Panc1 (cell line): ENCODE measurements at regions not wholly inside any gene's neighbourhood (a gene's known extent, or its start where the extent isn't known, plus 50 kb on each side); places are given as distances from the start of the nearest gene placed in this dataset.

Experiments
- ATAC-seq: fragments of 200-7000 bp; cut with Tn5 transposase; 2 replicates; pipeline ENCODE4 v1.9.1; 2020; ENCODE audit warnings: mild to moderate bottlenecking, moderate library complexity
- BruUV-seq: library from RNA; stranded (reverse); fragments of 400-500 nt; replicated peaks from 2 replicates; lab custom pipeline; 2021; lab: Mats Ljungman, UMichigan
- CTCF ChIA-PET: fragments of 300-600 bp; sonication (Branson Sonifier 250); formaldehyde crosslinking; loops from one replicate; lab custom pipeline; 2022; ENCODE audit warnings: antibody characterized with exemption; lab: Charles Lee
- POLR2A ChIA-PET: fragments of 300-600 bp; sonication (Branson Sonifier 250); formaldehyde crosslinking; loops from one replicate; lab custom pipeline; 2022; ENCODE audit warnings: antibody characterized with exemption; lab: Charles Lee
- DNase-seq: peaks from one replicate; pipeline ENCODE4 v3.0.0-alpha.2; 2010; ENCODE audit warnings: low read depth, low spot score
- H3K27ac ChIP-seq: 2 replicates; pipeline ENCODE4 v1.5.1; 2011; ENCODE audit warnings: mild to moderate bottlenecking, low read length, inconsistent platforms
- H3K27me3 ChIP-seq: fragments of 200-500 bp; sonication (Bioruptor generic); 2 replicates; pipeline ENCODE4 v1.6.0; 2014; ENCODE audit warnings: low read length, inconsistent platforms; ENCODE audit not compliant: control insufficient read depth, insufficient read depth
- H3K36me3 ChIP-seq: fragments of 200-500 bp; sonication (Bioruptor generic); 2 replicates; pipeline ENCODE4 v1.5.1; 2014; ENCODE audit warnings: inconsistent platforms, mild to moderate bottlenecking, low read length, moderate library complexity; ENCODE audit not compliant: control insufficient read depth, insufficient read depth
- H3K4me1 ChIP-seq: 2 replicates; pipeline ENCODE4 v1.5.1; 2011; ENCODE audit warnings: inconsistent platforms, mild to moderate bottlenecking, low read length, moderate library complexity; ENCODE audit not compliant: control insufficient read depth, insufficient read depth
- H3K4me3 ChIP-seq, 2 experiments: 2 replicates each; pipeline ENCODE4 v1.5.1; 2011 to 2012; ENCODE audit warnings: low read depth in 2 of 2, low read length in 2 of 2, mild to moderate bottlenecking in 2 of 2, inconsistent platforms in 1 of 2, moderate library complexity in 1 of 2
- H3K9me3 ChIP-seq: fragments of 200-500 bp; sonication (Bioruptor generic); 2 replicates; pipeline ENCODE4 v1.5.1; 2014; ENCODE audit warnings: low read depth, mild to moderate bottlenecking, inconsistent platforms, low read length, moderate library complexity; ENCODE audit not compliant: control insufficient read depth, insufficient read depth
- CTCF ChIP-seq: fragments of 450-650 bp; IDR thresholded peaks from 2 replicates; pipeline ENCODE4 v1.5.1; 2017; ENCODE audit warnings: mild to moderate bottlenecking
- POLR2AphosphoS5 ChIP-seq: IDR thresholded peaks from 2 replicates; pipeline ENCODE4 v1.6.1; 2012; ENCODE audit warnings: mild to moderate bottlenecking, low read depth, low read length, moderate library complexity
- REST ChIP-seq, 2 experiments: IDR thresholded peaks; 2 replicates each; pipeline ENCODE4 v1.6.1; 2011 to 2012; ENCODE audit warnings: low read depth in 2 of 2, control low read depth in 1 of 2, low read length in 1 of 2, mild to moderate bottlenecking in 1 of 2, moderate library complexity in 1 of 2; ENCODE audit not compliant: insufficient read depth in 1 of 2
- SIN3A ChIP-seq: IDR thresholded peaks from 2 replicates; pipeline ENCODE4 v1.6.1; 2012; ENCODE audit warnings: low read depth, mild to moderate bottlenecking, low read length, moderate library complexity, borderline replicate concordance; ENCODE audit not compliant: insufficient read depth
- TCF7L2 ChIP-seq: IDR thresholded peaks from 2 replicates; pipeline ENCODE4 v1.6.1; 2011; ENCODE audit warnings: mild to moderate bottlenecking, low read depth, low read length, inconsistent platforms
- in situ Hi-C: cut with HindIII; loops from 2 replicates; pipeline ENCODE4 v1.10.0; 2016; ENCODE audit warnings: low sequenced_read_pairs, low pct_unique_long_range_greater_than_20kb
- intact Hi-C: fragments of 100-400 bp; cut with micrococcal nuclease; formaldehyde crosslinking; loops from one replicate; pipeline ENCODE4 v1.10.0; 2022; ENCODE audit not compliant: unreplicated experiment

- H3K27ac ChIP-seq, result no peak overlapping the region
- in situ Hi-C loops (no loop called here), intact Hi-C loops (no loop called here)
- no TSS peak for BruUV-seq
- H3K4me1 ChIP-seq, result no peaks in the 10 kb centered on the region
- no peaks in the 10 kb centered on the region for H3K27me3 ChIP-seq
- H3K9me3 ChIP-seq, result no peaks in the 10 kb centered on the region
- ATAC-seq (no peak), DNase-seq (no peak)
- ChIA-PET CTCF (no interaction called here), POLR2A (no interaction called here)
- no peaks in the 10 kb centered on the region for H3K36me3 ChIP-seq
- TF ChIP-seq POLR2AphosphoS5 (no peak), CTCF (no peak), REST (IDR thresholded peaks at IDR 0.05; ENCODE audit: insufficient read depth in 1 of 2, low read depth in 2 of 2, low read length in 1 of 2) (no peak), SIN3A (no peak), TCF7L2 (no peak)
- H3K4me3 ChIP-seq, result no peak overlapping the region
Measured at GRCh38 chr4:1515763-1516162, 109.5 kb upstream of the NKX1-1 start.

GRCh38 chr4:1515156-1515555, 108.9 kb upstream of the NKX1-1 start:
- ChIA-PET POLR2A (no interaction called here), CTCF (no interaction called here)
- H3K4me1 ChIP-seq, result no peaks in the 10 kb centered on the region
- no peak for DNase-seq
- ATAC-seq, result no peak
- no peaks in the 10 kb centered on the region for H3K9me3 ChIP-seq
- BruUV-seq, result no TSS peak
- H3K36me3 ChIP-seq, result no peaks in the 10 kb centered on the region
- TF ChIP-seq REST (IDR thresholded peaks at IDR 0.05; ENCODE audit: insufficient read depth in 1 of 2, low read depth in 2 of 2, low read length in 1 of 2) (no peak), POLR2AphosphoS5 (no peak), SIN3A (no peak), TCF7L2 (no peak), CTCF (no peak)
- H3K4me3 ChIP-seq, result no peak overlapping the region
- H3K27ac ChIP-seq, result no peak overlapping the region
- in situ Hi-C loops, result no loop called here
- intact Hi-C loops, result no loop called here
- no peaks in the 10 kb centered on the region for H3K27me3 ChIP-seq
